IMR-90 (cell line): ENCODE measurements at regions not wholly inside any gene's neighbourhood (a gene's known extent, or its start where the extent isn't known, plus 50 kb on each side); places are given as distances from the start of the nearest gene placed in this dataset.

Experiments
- BHLHE40 ChIP-seq: fragments of 150-350 bp; IDR thresholded peaks from 2 replicates; pipeline ENCODE4 v1.6.1; 2016; ENCODE audit warnings: mild to moderate bottlenecking, low read depth, low read length
- CEBPB ChIP-seq: IDR thresholded peaks from 2 replicates; pipeline ENCODE4 v1.6.1; 2012; ENCODE audit warnings: low read depth, low read length, improper control_type of control experiment
- CHD1 ChIP-seq: IDR thresholded peaks from 2 replicates; pipeline ENCODE4 v1.6.1; 2012; ENCODE audit warnings: low read depth, low read length, improper control_type of control experiment
- FOS ChIP-seq: fragments of 150-350 bp; IDR thresholded peaks from 2 replicates; pipeline ENCODE4 v1.6.1; 2016; ENCODE audit warnings: low read depth, low read length
- MAFK ChIP-seq: IDR thresholded peaks from 2 replicates; pipeline ENCODE4 v1.6.1; 2012; ENCODE audit warnings: low read depth, low read length, improper control_type of control experiment
- MAZ ChIP-seq: IDR thresholded peaks from 2 replicates; pipeline ENCODE4 v1.6.1; 2012; ENCODE audit warnings: low read depth, mild to moderate bottlenecking, low read length, improper control_type of control experiment, moderate library complexity, borderline replicate concordance
- MXI1 ChIP-seq: IDR thresholded peaks from 2 replicates; pipeline ENCODE4 v1.6.1; 2012; ENCODE audit warnings: low read depth, mild to moderate bottlenecking, low read length, moderate library complexity, borderline replicate concordance
- POLR2A ChIP-seq: IDR thresholded peaks from 2 replicates; pipeline ENCODE4 v1.6.1; 2012; ENCODE audit warnings: mild to moderate bottlenecking, low read depth, low read length
- RCOR1 ChIP-seq: IDR thresholded peaks from 2 replicates; pipeline ENCODE4 v1.6.1; 2012; ENCODE audit warnings: mild to moderate bottlenecking, low read length, improper control_type of control experiment; ENCODE audit not compliant: insufficient replicate concordance
- RFX5 ChIP-seq: IDR thresholded peaks from 2 replicates; pipeline ENCODE4 v1.8.0; 2012; ENCODE audit warnings: low read depth, mild to moderate bottlenecking, low read length, moderate library complexity
- SMC3 ChIP-seq: fragments of 150-350 bp; IDR thresholded peaks from 2 replicates; pipeline ENCODE4 v1.6.1; 2016; ENCODE audit warnings: low read depth, mild to moderate bottlenecking, antibody characterized with exemption, low read length, moderate library complexity
- TF ChIP-seq, protein P1 (sequence below): conservative IDR thresholded peaks from 2 replicates; pipeline ENCODE4 v1.5.1; 2012; ENCODE audit warnings: mild to moderate bottlenecking, low read depth, low read length, improper control_type of control experiment
- TF ChIP-seq, protein P2 (sequence below): fragments of 150-350 bp; IDR thresholded peaks from 2 replicates; pipeline ENCODE4 v1.6.1; 2016; ENCODE audit warnings: low read depth, mild to moderate bottlenecking, low read length, moderate library complexity, borderline replicate concordance
- TF ChIP-seq, protein P3 (sequence below): fragments of 150-350 bp; IDR thresholded peaks from 2 replicates; pipeline ENCODE4 v1.6.1; 2017; ENCODE audit warnings: mild to moderate bottlenecking, antibody characterized with exemption, low read length, low read depth

DNA sequence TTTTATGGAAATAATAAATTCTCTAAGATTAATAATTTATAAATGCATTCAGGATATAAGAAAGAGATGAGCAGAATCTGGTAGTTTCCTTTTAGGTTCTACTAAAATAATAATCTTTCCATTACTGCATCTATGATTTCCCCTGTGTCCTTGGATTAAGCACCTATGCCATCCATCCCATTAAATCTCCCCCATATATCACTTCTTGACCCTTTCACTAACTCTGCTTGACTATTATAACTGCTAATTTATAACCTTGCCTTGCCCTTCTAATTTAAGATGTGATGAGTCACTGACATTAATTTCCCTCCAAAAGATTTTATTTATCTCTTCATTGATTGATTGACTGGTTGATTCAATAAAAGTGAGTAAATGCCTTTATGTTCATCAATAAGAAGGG is 348.3 kb upstream of the LRATD1 start:
- TF ChIP-seq BHLHE40 (no peak), MXI1 (no peak), POLR2A (no peak), MAFK (no peak), MAZ (no peak), FOS (no peak), RFX5 (no peak), RCOR1 (no peak), CEBPB (no peak), SMC3 (no peak), CHD1 (no peak)
- TF ChIP-seq, protein P1, sequence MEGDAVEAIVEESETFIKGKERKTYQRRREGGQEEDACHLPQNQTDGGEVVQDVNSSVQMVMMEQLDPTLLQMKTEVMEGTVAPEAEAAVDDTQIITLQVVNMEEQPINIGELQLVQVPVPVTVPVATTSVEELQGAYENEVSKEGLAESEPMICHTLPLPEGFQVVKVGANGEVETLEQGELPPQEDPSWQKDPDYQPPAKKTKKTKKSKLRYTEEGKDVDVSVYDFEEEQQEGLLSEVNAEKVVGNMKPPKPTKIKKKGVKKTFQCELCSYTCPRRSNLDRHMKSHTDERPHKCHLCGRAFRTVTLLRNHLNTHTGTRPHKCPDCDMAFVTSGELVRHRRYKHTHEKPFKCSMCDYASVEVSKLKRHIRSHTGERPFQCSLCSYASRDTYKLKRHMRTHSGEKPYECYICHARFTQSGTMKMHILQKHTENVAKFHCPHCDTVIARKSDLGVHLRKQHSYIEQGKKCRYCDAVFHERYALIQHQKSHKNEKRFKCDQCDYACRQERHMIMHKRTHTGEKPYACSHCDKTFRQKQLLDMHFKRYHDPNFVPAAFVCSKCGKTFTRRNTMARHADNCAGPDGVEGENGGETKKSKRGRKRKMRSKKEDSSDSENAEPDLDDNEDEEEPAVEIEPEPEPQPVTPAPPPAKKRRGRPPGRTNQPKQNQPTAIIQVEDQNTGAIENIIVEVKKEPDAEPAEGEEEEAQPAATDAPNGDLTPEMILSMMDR = no peak
- TF ChIP-seq, protein P2, sequence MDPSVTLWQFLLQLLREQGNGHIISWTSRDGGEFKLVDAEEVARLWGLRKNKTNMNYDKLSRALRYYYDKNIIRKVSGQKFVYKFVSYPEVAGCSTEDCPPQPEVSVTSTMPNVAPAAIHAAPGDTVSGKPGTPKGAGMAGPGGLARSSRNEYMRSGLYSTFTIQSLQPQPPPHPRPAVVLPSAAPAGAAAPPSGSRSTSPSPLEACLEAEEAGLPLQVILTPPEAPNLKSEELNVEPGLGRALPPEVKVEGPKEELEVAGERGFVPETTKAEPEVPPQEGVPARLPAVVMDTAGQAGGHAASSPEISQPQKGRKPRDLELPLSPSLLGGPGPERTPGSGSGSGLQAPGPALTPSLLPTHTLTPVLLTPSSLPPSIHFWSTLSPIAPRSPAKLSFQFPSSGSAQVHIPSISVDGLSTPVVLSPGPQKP = no peak
- TF ChIP-seq, protein P3, sequence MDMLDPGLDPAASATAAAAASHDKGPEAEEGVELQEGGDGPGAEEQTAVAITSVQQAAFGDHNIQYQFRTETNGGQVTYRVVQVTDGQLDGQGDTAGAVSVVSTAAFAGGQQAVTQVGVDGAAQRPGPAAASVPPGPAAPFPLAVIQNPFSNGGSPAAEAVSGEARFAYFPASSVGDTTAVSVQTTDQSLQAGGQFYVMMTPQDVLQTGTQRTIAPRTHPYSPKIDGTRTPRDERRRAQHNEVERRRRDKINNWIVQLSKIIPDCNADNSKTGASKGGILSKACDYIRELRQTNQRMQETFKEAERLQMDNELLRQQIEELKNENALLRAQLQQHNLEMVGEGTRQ = no peak
